ENCODE measurements at regions not wholly inside any gene's neighbourhood (a gene's known extent, or its start where the extent isn't known, plus 50 kb on each side); places are given as distances from the start of the nearest gene placed in this dataset.
A peak's percentile ranks its signal among the peaks of the same experiment; 100 is the strongest.
"Not testable (repeated sequence)": the region's sequence is repeated elsewhere in the genome, so short reads cannot be mapped to it uniquely, and the experiment has no call there.

DNA sequence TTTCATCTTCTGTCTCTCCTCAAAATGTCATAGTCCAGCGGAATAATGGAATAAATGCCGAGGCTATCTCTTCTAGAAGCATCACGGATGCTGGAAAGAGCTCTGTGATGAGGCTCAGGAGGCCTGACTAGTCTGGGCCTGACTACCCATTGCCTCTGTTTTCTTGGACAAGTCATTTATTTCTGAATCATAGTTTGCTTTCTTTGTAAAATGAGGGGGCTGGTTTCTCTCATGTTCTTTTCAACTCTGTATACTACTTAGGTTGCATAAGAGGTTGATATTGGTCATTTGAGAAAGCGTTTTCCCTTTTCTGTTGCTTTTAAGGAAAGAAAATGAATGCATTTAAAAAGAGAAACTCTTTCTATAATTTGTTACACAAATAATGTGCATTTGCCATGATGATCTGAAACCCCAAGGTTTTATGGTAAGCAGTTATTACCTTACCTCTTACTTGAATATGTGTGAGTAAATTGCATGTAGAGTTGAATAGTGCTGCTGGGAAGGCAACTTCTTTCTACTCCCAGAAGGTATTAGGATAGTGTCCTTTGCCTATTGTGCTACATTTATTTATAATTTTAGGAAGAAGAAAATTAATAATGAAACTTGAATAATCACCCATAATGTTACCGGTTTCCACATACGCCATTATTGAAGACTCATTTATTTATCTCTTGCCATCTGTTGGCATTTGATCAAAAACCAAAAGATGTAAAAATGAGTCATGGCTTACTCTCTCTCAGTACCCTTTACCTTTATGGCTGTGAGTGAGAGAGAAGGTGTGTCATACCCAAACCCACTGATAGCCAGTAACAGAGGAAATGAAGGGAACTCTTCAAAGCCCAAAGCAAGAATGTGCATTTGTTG is 179.1 kb downstream of the FASLG start:
- no peak for DNase-seq (ENCODE audit: low read depth)

DNA sequence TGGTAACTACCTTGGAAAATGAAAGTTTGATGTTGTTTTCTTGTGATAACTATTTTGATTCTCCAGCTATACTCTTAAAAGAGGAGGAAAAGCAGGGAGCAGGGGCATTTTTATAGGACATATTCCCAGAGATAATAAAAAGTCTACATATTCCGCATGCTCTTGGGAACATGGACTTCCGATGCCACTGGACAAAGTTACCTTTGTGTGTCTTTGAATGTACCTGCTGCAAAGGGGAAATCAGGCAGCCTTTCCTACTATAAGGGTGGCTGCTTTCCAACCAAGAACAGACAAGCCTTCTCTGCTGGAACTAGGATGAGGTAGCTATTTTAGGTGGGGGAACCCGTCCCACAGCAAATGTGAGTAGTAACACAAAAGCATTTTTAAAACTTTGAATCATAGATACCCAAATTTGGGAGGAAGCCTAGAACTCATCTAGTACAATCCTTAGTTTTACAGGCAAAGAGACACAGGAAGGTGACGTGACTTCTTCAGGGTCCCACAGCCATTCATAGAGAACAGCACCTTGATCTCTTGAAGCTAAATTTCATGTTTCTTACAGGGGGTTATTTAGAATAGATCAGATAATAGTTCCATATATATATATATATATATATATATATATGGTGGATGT is 179.9 kb downstream of the FASLG start:
- DNase-seq (ENCODE audit: low read depth) = no peak

DNA sequence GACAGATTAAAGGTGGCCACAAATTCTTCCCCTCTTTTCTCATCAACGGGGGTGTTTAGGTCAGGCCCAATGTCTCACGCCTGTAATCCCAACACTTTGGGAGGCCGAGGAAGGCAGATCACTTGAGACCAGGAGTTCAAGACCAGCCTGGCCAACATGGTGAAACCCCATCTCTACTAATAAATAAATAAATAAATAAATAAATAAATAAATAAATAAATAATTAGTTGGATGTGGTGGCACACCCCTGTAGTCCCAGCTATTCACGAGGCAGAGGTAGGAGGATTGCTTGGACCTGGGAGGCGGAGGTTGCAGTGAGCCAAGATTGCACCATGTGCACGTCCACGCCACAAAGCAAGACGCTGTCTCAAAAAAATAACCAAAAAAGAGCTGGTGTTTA is 180.7 kb downstream of the FASLG start:
- DNase-seq (ENCODE audit: low read depth) = not testable (repeated sequence)

DNA sequence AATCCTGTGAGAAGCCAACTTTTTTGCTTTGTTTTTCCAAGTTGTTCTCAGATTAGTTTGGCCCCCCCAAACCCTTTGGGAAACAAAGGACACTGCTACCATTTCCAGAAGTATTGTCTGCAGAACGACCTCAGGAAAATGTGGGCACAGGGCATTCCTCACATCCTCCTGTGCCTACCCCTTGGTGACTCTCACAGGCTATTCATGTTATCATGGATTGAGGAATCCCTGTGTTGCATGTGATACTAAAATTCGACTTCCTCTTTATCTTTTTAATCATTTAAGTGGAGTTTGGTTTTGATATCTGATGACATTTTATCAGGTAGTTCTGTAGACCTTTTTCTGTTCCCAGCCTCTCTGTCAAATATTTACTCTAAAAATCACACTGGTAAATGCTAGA is 184.5 kb downstream of the FASLG start:
- no peak for DNase-seq (ENCODE audit: low read depth)

DNA sequence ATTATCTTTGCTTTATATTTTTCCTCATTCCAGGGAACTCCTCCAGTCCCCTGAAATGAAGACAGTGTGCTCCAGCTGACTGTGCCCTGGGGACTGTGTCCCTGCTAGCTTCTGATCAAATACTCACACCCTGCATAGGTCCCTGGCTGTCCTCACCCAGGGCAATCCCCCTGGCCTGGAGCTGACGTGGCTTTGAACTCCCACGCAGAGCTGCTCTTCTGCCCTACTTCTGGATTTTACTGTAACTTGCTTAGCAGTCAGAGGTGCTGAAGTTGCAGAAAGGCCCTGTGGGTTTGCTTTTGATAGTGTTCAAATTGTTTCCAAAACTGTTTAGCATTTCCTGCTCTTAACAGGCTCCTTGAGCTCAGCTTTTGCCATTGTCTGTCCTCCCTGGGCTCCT is 186.5 kb downstream of the FASLG start:
- DNase-seq (ENCODE audit: low read depth) = peak; percentile 18

DNA sequence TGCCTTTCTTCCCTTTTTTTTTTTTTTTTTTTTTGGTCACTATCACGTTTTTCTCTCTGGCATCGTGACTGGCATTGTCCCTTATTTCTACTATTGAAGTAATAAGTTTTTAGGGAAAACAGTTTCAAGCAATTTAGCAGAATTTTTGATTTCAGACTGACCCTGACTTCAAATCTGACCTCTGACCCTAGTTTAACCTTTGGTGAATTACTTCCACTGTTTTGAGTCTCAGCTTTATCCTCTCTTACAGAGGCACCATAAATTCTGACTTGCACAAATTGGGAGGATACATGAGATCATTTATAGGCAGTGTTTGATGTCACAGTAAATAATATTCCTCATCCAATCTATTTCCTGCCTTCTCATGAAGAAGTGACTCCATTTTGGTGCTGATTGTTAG is 187.0 kb downstream of the FASLG start:
- DNase-seq (ENCODE audit: low read depth) = no peak

DNA sequence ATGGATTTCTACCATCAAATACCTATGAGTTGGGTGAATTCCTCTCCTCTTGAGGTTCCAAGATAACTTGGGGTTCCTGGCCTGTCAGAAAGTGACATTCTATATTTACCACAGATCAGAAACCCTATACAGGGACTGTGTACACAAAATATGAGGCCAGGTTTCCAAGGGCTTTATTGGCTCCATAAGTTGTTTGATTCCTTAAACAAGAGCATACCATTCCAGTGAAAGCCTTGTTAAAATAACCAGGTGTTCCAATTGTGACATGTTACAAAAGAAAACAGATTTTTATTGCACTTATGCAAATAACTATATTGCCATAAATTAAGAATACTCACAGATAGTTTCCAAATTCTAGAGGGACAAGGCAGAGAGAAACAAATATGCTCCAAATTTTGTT is 188.9 kb downstream of the FASLG start:
- DNase-seq (ENCODE audit: low read depth) = not testable (repeated sequence)

DNA sequence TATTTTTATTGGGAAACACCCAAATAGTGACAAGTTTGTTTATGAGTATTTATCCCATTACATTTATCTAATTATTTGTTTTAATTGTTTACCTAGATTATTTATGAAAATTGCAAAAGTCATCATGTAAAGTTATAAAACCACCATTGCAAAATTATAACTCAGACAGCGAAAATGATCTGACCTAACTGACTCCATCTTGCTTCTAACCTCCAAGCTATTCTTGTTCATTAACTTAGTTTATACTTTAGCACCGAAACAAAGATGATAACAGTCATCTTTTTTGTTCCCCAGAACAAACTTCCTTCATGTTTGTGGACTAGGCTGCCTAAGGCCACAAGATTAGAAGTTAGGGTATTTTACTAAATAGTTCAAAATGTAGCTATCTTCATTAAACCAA is 190.8 kb downstream of the FASLG start:
- DNase-seq (ENCODE audit: low read depth) = no peak

DNA sequence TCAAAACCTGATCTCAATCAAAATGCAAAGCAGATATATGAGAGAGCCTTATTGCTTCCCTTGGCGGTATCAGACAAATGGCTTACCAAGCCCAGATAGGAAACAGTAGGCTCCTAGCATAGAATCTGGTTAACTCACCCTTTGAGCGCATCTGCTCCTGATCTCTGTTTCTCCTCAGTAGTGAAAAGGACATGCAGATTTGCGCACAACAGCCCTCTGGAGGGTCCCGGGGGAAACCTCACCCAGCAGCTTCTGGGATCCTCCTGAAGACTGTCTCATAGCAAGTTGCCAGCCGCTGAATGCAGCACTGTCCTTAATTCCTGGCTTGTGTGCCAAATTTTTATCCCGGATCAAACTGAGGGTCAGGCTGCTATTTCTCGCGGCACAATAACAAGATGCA is 192.2 kb downstream of the FASLG start:
- no peak for DNase-seq (ENCODE audit: low read depth)

DNA sequence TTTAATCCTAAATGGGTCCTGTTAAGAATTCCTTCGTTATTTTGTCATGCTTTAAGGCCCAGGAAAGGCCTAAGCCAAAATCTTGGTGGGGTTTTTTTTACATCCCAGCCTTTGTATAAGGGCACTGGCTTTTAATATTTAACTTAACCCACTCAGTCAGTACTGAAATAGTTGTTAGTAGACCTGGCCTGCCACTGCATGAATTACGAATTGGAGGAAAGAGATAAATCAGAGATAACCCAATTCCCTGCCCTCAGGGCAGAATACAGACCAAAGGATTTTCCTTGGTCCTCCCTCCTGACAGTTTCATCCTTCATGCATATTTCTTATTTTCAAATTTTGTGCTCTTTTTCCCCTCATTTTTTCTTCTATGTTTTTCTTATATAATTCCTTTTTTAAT is 193.0 kb downstream of the FASLG start:
- no peak for DNase-seq (ENCODE audit: low read depth)

DNA sequence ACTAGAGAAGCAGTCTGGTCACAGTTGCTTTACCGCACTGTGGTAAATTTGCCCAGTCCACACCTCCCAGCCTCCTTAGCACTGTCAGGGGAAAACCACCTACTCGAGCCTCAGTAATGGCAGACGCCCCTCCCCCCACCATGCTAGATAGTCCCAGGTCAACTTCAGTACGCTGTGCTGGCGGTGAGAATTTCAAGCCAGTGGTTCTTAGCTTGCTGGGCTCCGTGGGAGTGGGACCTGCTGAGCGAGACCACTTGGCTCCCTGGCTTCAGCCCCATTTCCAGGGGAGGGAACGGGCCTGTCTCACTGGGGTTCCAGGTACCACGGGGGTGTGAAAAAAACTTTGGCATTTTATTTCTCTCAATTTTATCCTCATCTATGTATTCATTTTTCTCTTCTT is 194.8 kb downstream of the TNFSF18 start:
- DNase-seq (ENCODE audit: low read depth) = not testable (repeated sequence)

DNA sequence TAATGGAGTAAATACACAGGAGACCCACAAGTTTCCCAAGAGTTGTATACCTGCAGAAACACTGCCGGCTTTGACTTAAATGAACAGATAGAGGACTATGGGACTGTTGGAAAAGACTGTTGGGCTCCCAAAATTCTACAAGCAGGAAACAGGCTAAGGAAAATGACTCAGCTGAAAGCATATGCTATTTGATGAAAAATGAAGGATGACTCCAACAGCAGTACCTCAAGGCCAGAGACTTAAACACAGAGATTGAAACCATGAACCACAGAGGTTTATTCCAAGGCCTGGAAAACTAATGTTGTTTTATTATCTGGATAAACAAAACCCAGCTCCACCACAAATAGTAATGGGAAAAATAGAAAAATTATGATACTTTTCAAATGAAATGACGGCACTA is 187.7 kb downstream of the TNFSF18 start:
- no peak for DNase-seq (ENCODE audit: low read depth)

DNA sequence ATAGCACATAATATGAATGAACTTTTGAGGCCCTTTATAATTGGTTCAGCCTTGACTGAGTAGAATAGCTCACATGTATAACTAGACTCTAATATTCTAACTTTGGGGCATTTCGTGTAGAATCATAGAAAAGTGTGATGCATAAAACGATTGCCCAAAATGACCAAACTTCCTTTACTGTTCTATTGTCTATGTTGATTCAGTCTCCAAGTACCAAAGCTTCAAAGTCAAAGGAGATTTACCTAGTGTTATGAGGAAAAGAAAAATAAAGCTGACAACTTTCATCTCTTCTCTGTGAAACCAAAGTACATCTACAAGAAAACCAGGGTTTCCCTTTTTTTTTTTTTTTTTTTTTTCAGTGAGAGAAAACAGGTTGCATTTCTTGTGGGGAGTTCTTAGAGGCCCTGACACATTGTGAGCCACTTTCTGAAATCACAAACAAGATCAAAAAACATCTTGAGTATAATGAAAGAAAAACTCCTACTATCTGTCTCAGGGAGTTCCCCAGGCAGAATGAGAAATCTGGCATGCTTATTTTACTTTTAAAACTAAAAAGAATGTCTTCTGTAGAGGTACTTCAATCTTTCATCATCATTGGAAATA is 183.4 kb downstream of the TNFSF18 start:
- DNase-seq (ENCODE audit: low read depth) = no peak

DNA sequence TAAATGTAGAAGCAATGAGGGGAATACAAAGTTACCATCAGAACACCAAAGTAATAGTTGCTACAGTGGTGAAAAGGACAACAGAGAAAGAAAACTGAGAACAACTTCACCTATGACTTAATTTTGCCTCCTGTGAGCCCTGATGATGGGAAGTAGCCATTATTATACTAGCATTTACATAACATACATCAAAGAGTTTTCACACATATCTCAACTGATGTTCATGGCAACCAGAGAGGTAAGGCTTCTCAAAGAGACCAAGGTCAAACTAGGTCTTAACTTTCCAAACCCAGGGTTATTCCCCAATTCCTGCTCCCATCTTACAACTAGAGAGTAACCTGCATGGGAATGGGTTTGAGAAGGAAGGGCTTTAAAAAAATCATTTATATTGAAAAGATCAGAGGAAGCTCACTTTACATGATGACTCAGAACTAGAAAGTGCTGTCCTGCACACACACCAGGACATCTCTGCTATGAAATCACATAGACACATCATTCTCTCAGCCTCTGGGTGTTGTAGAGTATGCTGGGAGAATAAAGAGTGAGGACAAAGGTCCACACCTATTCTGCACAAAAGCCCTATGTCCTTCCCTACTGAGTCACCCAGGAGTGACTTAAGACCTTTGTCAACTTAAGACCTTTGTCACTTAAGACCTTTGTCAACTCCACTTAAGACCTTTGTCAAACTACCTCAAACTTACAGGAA is 179.7 kb downstream of the TNFSF18 start:
- DNase-seq (ENCODE audit: low read depth) = no peak

DNA sequence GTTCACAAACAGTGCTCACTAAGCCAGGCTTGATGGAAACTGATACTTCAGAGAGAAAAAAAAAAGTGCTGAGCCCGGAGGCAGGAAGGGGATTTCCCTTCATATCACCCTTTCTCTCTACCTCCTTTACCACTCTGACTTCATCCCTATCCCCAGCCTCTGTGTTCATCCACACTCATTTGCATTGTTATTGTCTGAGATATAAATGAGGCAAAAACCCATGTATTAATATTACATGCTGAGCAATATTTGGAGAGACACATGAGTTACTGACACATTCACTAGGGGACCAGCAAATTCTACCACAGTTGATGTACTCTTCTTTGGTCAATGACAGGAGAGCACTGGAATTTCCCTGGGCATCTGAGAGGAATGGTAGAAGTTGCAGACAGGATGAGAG is 175.8 kb downstream of the TNFSF18 start:
- DNase-seq (ENCODE audit: low read depth) = no peak

DNA sequence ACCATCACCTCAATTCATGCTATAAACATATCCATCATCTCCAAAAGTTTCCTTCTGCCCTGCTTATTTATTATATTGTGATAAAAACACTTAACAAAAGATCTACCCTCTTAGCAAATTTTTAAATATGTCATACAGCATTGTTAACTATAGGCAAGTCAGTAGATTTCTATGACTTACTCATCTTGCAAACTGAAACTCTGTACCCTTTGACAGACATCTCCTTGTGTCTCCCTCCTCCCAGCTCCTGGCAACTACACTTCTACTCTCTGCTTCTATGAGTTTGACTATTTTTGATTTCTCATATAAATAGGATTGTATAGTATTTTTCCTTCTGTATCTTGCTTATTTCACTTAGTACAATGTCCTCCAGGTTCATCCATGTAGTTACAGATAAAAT is 174.8 kb downstream of the TNFSF18 start:
- DNase-seq (ENCODE audit: low read depth) = no peak

DNA sequence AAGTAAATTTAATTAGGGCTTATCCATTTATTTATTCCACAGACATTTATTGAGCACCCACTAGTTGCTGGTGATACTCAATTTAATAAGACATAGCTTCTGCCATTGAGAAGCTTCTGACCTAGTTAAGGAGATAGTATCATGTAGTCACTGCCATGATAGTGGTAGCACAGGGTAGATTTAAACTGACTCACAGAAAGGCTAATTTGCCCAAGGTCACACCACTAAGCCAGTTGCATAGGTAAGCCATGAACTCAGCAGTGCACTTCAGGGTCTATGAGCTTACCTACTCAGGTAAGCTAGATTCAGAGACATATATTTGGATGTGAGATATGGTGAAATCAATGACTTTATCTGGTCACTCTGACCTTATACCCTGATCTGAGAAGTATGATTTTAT is 168.4 kb downstream of the TNFSF18 start:
- DNase-seq (ENCODE audit: low read depth) = no peak

DNA sequence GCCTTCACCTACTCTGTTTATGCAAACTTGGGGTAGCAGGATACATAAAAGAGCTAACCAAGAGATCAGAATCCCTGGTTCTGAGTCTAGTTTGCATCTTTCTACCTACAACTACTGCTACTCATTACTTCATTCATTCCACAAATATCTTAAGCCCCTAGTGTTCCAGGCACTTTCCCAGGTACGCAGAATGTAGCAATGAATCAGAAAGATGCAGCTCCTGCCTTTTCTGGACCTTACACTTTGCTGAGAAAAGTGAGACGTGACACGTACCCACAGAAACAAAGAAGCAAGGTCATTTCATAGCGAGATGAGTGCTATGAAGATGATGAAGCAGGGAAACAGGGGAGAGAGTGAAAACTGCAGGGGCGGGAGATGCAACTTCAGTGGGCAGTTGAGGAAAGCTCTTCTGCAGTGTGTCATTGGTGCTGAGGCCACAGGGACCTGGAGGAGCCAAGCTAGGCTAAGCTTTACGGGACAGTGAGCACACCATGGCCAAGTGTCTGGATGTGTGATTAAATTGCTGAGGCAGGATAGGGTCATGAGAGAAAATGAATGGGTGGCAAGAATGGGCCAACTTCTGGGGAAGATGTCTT is 167.9 kb downstream of the TNFSF18 start:
- DNase-seq (ENCODE audit: low read depth) = no peak

DNA sequence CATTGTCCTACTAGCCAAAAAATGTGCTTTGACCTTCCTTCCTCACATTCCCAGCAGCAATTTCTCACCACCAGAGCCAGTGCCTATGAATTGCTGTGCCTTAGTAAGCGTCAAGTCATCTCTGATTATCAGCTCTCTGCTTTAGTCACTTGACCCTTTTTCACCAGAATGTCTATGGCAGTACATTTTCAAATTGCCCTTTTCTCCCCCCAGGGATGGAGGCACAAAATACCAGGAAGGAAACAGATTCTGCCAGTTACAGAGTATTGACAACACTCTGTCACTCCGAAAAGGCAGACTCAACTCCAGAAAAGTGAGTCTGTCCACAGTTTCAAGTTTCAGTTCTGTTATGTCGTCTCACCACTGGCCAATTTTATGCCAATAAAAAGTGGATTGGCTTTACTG is 167.4 kb downstream of the TNFSF18 start:
- DNase-seq (ENCODE audit: low read depth) = no peak

DNA sequence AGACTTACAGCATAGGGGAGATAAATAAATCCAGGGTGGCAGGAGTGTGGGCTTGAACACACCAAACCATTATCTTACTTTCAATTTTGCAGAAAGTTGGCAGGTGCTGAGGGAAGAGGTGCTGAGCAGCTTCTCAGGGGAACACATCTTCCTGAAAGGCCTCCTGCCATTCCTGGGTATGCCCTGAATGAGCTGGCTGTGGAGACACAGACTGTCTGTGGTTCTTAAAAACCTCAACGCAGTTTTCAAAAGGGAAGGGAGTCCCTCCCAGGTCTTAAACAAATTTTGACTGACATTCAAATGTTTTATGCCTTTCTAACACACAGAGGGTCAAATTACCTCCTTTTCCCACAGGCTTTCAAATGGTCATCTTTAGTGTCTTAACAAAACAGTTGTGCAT is 166.9 kb downstream of the TNFSF18 start:
- no peak for DNase-seq (ENCODE audit: low read depth)

DNA sequence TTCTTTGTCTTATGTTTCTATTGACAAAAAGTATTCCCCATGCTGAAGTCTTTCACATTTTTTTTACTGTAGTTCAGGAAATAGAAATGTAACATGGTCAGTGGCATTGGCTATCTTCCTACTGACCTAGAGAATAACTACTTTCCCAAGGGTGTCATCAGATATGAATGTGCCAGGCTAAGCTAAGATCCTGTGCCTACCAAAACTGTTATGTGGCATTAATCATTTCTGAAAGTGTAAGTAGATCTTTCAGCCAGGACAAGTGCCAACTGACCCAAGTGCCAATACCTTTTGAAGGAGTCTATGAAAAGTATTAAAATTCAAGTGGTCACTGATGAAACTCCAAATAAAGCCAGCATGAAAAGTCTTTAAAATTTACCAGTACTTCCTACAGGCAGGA is 165.3 kb downstream of the TNFSF18 start:
- DNase-seq (ENCODE audit: low read depth) = no peak

DNA sequence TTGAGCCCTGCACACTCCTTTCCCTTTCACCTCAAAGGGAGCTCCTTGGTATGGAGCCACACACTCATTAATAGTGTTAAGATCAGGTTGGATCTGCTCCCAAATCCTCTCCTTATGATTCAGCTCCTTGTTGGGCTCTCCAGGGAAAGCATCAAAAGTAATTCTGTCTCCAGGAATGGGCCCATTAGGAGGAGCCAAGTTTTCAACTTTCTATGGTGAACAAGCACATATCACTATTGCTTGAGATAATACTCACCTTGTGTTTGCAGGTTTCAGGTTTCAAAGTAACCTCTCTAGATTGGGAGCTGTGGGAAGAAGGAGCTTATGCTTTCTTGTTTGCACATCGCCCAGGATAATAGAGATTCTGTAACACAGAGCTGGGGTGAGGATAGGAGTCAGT is 164.8 kb downstream of the TNFSF18 start:
- no peak for DNase-seq (ENCODE audit: low read depth)
